ENCODE measurements at regions not wholly inside any gene's neighbourhood (a gene's known extent, or its start where the extent isn't known, plus 50 kb on each side); places are given as distances from the start of the nearest gene placed in this dataset.
"Not testable (repeated sequence)": the region's sequence is repeated elsewhere in the genome, so short reads cannot be mapped to it uniquely, and the experiment has no call there.

DNA sequence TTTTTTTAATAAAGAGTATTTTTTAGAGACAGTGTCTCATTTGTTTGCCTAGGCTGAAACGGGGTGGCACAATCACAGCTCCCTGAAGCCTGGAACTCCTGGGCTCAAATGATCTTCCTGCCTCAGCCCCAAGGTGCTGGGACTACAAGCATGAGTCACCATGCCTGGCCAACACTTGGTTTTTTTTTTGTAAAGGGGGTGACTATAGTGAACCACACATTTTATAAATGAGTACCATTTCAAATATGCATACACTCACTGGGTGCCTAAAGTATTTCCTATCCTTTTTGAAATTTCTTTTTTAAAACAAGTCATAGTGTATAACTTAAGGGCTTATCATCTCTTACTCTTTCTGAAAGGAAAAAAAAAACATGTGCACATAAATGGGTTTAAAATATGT is 325.2 kb upstream of the MEIS2 start:
- Histone ChIP-seq H3K4me3 (ENCODE audit: insufficient read depth, low read depth, low read length) (no peak overlapping the region), H3K27me3 (ENCODE audit: control insufficient read depth, insufficient read depth, low read length) (no peaks in the 10 kb centered on the region), H3K36me3 (replicated peaks; ENCODE audit: control insufficient read depth, insufficient read depth, low read length) (no peaks in the 10 kb centered on the region)
- no peak for DNase-seq

DNA sequence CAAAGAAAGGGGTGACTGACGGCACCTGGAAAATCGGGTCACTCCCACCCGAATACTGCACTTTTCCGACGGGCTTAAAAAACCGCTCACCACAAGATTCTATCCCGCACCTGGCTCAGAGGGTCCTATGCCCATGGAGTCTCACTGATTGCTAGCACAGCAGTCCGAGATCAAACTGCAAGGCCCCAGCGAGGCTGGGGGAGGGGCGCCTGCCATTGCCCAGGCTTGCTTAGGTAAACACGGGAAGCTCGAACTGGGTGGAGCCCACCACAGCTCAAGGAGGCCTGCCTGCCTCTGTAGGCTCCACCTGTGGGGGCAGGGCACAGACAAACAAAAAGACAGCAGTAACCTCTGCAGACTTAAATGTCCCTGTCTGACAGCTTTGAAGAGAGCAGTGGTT is 327.0 kb upstream of the MEIS2 start:
- H3K4me3 ChIP-seq (ENCODE audit: insufficient read depth, low read depth, low read length) = peak overlapping the region; percentile 16; the same call in 1 of the 2 replicates
- not testable (repeated sequence) for H3K36me3 ChIP-seq (replicated peaks; ENCODE audit: control insufficient read depth, insufficient read depth, low read length); DNase-seq; H3K27me3 ChIP-seq (ENCODE audit: control insufficient read depth, insufficient read depth, low read length)

DNA sequence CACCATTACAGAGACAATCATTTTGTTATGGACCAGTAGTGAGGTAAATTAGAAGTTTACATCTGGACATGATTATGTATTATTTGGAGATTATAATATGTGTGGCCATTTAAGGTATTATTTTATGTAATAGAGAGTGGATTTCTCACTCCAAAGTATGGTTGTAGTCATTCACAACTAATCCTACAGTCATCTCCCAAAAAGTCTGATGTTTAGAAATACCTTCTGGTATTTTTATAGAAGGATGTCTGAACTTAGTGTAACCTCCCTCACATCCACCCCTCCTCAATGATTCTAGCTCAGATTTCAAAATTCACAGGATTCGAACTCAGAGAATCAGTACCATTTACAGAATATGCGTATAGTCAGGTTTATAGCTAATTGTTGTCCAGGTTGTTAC is 346.6 kb upstream of the MEIS2 start:
- DNase-seq = no peak
- Histone ChIP-seq H3K27me3 (ENCODE audit: control insufficient read depth, insufficient read depth, low read length) (no peaks in the 10 kb centered on the region), H3K4me3 (ENCODE audit: insufficient read depth, low read depth, low read length) (no peak overlapping the region), H3K36me3 (replicated peaks; ENCODE audit: control insufficient read depth, insufficient read depth, low read length) (no peaks in the 10 kb centered on the region)

- H3K27me3 ChIP-seq (ENCODE audit: control insufficient read depth, insufficient read depth, low read length) = no peaks in the 10 kb centered on the region
- no peak overlapping the region for H3K4me3 ChIP-seq (ENCODE audit: insufficient read depth, low read depth, low read length)
- no peaks in the 10 kb centered on the region for H3K36me3 ChIP-seq (replicated peaks; ENCODE audit: control insufficient read depth, insufficient read depth, low read length)
- no peak for DNase-seq
Observed at GRCh38 chr15:37452498-37452897, 352.1 kb upstream of the MEIS2 start.

DNA sequence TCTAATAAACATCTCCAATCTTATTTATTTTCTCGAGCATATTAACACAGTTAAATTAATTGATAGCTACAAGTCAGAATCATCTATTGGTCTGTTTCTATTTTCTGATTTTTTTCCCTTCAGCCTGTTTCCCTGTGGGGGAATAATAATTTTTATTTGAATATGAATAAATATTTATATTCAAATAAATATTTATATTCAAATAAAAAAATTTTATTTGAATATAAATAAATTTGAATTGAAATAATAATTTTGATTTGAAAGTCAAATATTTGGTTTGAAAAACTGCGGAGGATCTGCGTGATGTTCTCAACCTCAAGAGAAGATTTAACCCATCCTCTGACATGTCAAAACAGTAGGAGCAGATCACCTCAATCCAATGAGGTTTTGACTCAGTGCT is 380.1 kb upstream of the MEIS2 start:
- Histone ChIP-seq H3K36me3 (replicated peaks; ENCODE audit: control insufficient read depth, insufficient read depth, low read length) (no peaks in the 10 kb centered on the region), H3K4me3 (ENCODE audit: insufficient read depth, low read depth, low read length) (no peak overlapping the region), H3K27me3 (ENCODE audit: control insufficient read depth, insufficient read depth, low read length) (no peaks in the 10 kb centered on the region)
- DNase-seq = no peak

GRCh38 chr15:37481126-37481525 is 380.8 kb upstream of the MEIS2 start:
- H3K27me3 ChIP-seq (ENCODE audit: control insufficient read depth, insufficient read depth, low read length) = no peaks in the 10 kb centered on the region
- no peak for DNase-seq
- no peak overlapping the region for H3K4me3 ChIP-seq (ENCODE audit: insufficient read depth, low read depth, low read length)
- H3K36me3 ChIP-seq (replicated peaks; ENCODE audit: control insufficient read depth, insufficient read depth, low read length) = no peaks in the 10 kb centered on the region

GRCh38 chr15:37483779-37484178 is 383.4 kb upstream of the MEIS2 start:
- DNase-seq = no peak
- H3K27me3 ChIP-seq (ENCODE audit: control insufficient read depth, insufficient read depth, low read length) = no peaks in the 10 kb centered on the region
- no peaks in the 10 kb centered on the region for H3K36me3 ChIP-seq (replicated peaks; ENCODE audit: control insufficient read depth, insufficient read depth, low read length)
- H3K4me3 ChIP-seq (ENCODE audit: insufficient read depth, low read depth, low read length) = no peak overlapping the region

GRCh38 chr15:37485056-37485455 is 384.7 kb upstream of the MEIS2 start:
- Histone ChIP-seq H3K36me3 (replicated peaks; ENCODE audit: control insufficient read depth, insufficient read depth, low read length) (no peaks in the 10 kb centered on the region), H3K4me3 (ENCODE audit: insufficient read depth, low read depth, low read length) (no peak overlapping the region), H3K27me3 (ENCODE audit: control insufficient read depth, insufficient read depth, low read length) (no peaks in the 10 kb centered on the region)
- DNase-seq = no peak

DNA sequence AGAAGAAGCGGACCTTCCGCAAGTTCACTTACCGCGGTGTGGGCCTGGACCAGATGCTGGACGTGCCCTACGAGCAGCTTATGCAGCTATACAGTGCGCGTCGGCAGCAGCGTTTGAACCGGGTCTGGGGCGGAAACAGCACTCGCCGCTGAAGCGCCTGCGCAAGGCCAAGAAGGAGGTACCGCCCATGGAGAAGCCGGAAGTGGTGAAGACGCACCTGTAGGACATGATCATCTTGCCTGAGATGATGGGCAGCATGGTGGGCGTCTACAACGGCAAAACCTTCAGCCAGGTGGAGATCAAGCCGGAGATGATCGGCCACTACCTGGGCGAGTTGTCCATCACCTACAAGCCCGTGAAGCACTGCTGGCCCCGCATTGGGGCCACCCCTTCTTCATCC is 390.4 kb upstream of the MEIS2 start:
- DNase-seq = no peak
- no peaks in the 10 kb centered on the region for H3K27me3 ChIP-seq (ENCODE audit: control insufficient read depth, insufficient read depth, low read length)

DNA sequence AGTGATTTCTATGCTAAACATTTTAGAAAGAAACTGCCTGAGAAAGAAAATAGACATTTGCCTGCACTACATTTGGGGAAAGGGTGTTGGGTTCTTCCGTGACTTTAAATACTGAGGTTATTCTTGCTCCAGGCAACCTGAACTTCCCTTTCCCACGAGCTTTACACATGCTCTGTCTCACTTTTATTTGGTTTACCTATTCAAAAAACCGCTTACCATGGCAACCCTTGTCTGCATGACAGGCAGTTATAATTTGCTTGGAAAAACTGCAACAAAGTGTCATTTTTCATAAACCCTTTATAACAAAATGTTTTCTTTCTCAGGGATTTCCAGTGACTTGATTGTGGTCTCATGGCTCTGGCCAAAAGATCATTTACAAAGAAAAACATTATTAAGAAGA is 416.3 kb upstream of the MEIS2 start:
- DNase-seq = no peak
- H3K4me3 ChIP-seq (ENCODE audit: insufficient read depth, low read depth, low read length) = no peak overlapping the region

More for the DNA sequence above, 390.4 kb upstream of the MEIS2 start:
- H3K4me3 ChIP-seq (ENCODE audit: insufficient read depth, low read depth, low read length) = no peak overlapping the region
- no peaks in the 10 kb centered on the region for H3K36me3 ChIP-seq (replicated peaks; ENCODE audit: control insufficient read depth, insufficient read depth, low read length)

GRCh38 chr15:37517191-37517895 is 417.0 kb upstream of the MEIS2 start:
- H3K4me3 ChIP-seq (ENCODE audit: insufficient read depth, low read depth, low read length) = no peak overlapping the region
- H3K36me3 ChIP-seq (replicated peaks; ENCODE audit: control insufficient read depth, insufficient read depth, low read length) = no peaks in the 10 kb centered on the region
- DNase-seq = no peak
- no peaks in the 10 kb centered on the region for H3K27me3 ChIP-seq (ENCODE audit: control insufficient read depth, insufficient read depth, low read length)

More for the DNA sequence above, 416.3 kb upstream of the MEIS2 start:
- Histone ChIP-seq H3K36me3 (replicated peaks; ENCODE audit: control insufficient read depth, insufficient read depth, low read length) (no peaks in the 10 kb centered on the region), H3K27me3 (ENCODE audit: control insufficient read depth, insufficient read depth, low read length) (no peaks in the 10 kb centered on the region)

- Histone ChIP-seq H3K27me3 (ENCODE audit: control insufficient read depth, insufficient read depth, low read length) (no peaks in the 10 kb centered on the region), H3K36me3 (replicated peaks; ENCODE audit: control insufficient read depth, insufficient read depth, low read length) (no peaks in the 10 kb centered on the region), H3K4me3 (ENCODE audit: insufficient read depth, low read depth, low read length) (no peak overlapping the region)
- no peak for DNase-seq
Observed at GRCh38 chr15:37518436-37518835, 416.0 kb upstream of the TMCO5A start.

- no peak overlapping the region for H3K4me3 ChIP-seq (ENCODE audit: insufficient read depth, low read depth, low read length)
- no peaks in the 10 kb centered on the region for H3K27me3 ChIP-seq (ENCODE audit: control insufficient read depth, insufficient read depth, low read length)
- DNase-seq = no peak
- H3K36me3 ChIP-seq (replicated peaks; ENCODE audit: control insufficient read depth, insufficient read depth, low read length) = no peaks in the 10 kb centered on the region
Observed at GRCh38 chr15:37520026-37520425, 414.4 kb upstream of the TMCO5A start.

DNA sequence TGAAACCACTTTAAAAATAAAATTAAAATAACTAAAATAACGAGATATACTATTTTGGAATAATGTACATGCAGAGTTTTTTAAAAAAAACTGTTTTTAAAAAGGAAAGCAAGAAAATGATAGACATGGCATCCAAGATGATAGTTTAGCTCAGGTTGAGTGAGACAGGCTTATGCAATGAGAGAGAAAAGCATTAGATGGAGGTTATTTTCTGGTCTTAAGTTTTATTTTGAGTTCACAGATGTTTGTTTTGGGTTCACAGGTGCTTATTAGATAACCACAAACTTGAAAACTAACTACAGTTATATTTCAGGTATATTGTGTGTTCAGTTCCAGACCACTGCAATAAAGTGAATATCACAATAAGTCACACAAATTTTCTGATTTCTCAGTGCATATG is 413.6 kb upstream of the TMCO5A start:
- Histone ChIP-seq H3K4me3 (ENCODE audit: insufficient read depth, low read depth, low read length) (no peak overlapping the region), H3K36me3 (replicated peaks; ENCODE audit: control insufficient read depth, insufficient read depth, low read length) (no peaks in the 10 kb centered on the region), H3K27me3 (ENCODE audit: control insufficient read depth, insufficient read depth, low read length) (no peaks in the 10 kb centered on the region)
- DNase-seq = no peak

DNA sequence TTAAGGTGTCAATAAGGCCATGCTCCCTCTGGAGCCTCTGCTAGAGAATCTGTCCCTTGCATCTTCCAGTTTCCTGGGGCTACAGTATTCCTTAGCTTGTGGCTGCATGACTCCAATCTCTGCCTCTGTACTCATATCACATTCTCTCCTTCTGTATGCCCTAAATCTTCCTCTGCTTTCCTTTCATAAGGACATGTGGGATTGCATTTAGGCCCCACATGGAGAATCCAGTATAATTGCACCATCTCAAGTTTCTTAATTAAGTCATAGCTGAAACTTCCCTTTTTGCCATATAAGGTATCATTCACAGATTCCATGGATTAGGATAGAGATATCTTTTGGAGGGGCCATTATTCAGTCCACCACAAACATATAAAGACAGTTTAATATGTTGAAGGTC is 409.8 kb upstream of the TMCO5A start:
- no peak for DNase-seq
- no peaks in the 10 kb centered on the region for H3K36me3 ChIP-seq (replicated peaks; ENCODE audit: control insufficient read depth, insufficient read depth, low read length)

GRCh38 chr15:37528432-37528831 is 406.0 kb upstream of the TMCO5A start:
- Histone ChIP-seq H3K27me3 (ENCODE audit: control insufficient read depth, insufficient read depth, low read length) (no peaks in the 10 kb centered on the region), H3K4me3 (ENCODE audit: insufficient read depth, low read depth, low read length) (no peak overlapping the region), H3K36me3 (replicated peaks; ENCODE audit: control insufficient read depth, insufficient read depth, low read length) (no peaks in the 10 kb centered on the region)
- no peak for DNase-seq

More for the DNA sequence above, 409.8 kb upstream of the TMCO5A start:
- Histone ChIP-seq H3K27me3 (ENCODE audit: control insufficient read depth, insufficient read depth, low read length) (no peaks in the 10 kb centered on the region), H3K4me3 (ENCODE audit: insufficient read depth, low read depth, low read length) (no peak overlapping the region)
